Breast epithelium (tissue), 4 donors: ENCODE measurements at regions not wholly inside any gene's neighbourhood (a gene's known extent, or its start where the extent isn't known, plus 50 kb on each side); places are given as distances from the start of the nearest gene placed in this dataset.

Experiments used
- DNase-seq, 2 donors: peaks; one replicate each; pipeline ENCODE4 v3.0.0-alpha.2; 2019; ENCODE audit warnings: low spot score in 2 of 2
- H3K27ac ChIP-seq, 2 donors: fragments of 200-600 bp; sonication (generic) in 1 of 2; one replicate each; pipeline ENCODE4 v1.5.1; 2016 to 2019; ENCODE audit warnings: mild to moderate bottlenecking in 1 of 2
- H3K27me3 ChIP-seq, 2 donors: fragments of 200-600 bp; sonication (generic) in 1 of 2; one replicate each; pipeline versions ENCODE4 v1.5.1 to v1.6.0; 2017 to 2019; ENCODE audit warnings: control low read depth in 1 of 2, mild to moderate bottlenecking in 1 of 2
- H3K36me3 ChIP-seq: fragments of 200-600 bp; one replicate; pipeline ENCODE4 v1.5.1; 2019
- H3K4me1 ChIP-seq, 2 donors: fragments of 200-600 bp; sonication (generic); one replicate each; pipeline ENCODE4 v1.5.1; 2016 to 2019; ENCODE audit warnings: control low read depth in 1 of 2
- H3K4me3 ChIP-seq, 3 donors: fragments of 200-600 bp; sonication (generic); 1 replicate in 2 of 3; 2 replicates in 1 of 3; pipeline ENCODE4 v1.5.1; 2016 to 2019; ENCODE audit warnings: mild to moderate bottlenecking in 3 of 3, moderate library complexity in 2 of 3
- H3K9me3 ChIP-seq, 2 donors: fragments of 200-600 bp; sonication (generic) in 1 of 2; one replicate each; pipeline ENCODE4 v1.5.1; 2016 to 2019; ENCODE audit warnings: control low read depth in 1 of 2
- POLR2A ChIP-seq: fragments of 450-650 bp; IDR thresholded peaks from one replicate; pipeline ENCODE4 v1.6.1; 2016; ENCODE audit warnings: antibody characterized with exemption, mild to moderate bottlenecking, moderate library complexity
- POLR2AphosphoS5 ChIP-seq, 3 donors: sonication (generic); formaldehyde crosslinking; IDR thresholded peaks; one replicate each; pipeline ENCODE4 v1.6.1; 2017; ENCODE audit warnings: antibody characterized with exemption in 3 of 3
- intact Hi-C: fragments of 100-400 bp; cut with DNase I; formaldehyde crosslinking; loops from one replicate; pipeline ENCODE4 v1.15.1; 2023; ENCODE audit warnings: low total_unique reads
- TF ChIP-seq, protein P1 (sequence below), 3 donors: fragments of 450-650 bp; IDR thresholded peaks; one replicate each; pipeline ENCODE4 v1.5.1; 2016 to 2017; ENCODE audit warnings: antibody characterized with exemption in 3 of 3, mild to moderate bottlenecking in 3 of 3, moderate library complexity in 3 of 3

DNA sequence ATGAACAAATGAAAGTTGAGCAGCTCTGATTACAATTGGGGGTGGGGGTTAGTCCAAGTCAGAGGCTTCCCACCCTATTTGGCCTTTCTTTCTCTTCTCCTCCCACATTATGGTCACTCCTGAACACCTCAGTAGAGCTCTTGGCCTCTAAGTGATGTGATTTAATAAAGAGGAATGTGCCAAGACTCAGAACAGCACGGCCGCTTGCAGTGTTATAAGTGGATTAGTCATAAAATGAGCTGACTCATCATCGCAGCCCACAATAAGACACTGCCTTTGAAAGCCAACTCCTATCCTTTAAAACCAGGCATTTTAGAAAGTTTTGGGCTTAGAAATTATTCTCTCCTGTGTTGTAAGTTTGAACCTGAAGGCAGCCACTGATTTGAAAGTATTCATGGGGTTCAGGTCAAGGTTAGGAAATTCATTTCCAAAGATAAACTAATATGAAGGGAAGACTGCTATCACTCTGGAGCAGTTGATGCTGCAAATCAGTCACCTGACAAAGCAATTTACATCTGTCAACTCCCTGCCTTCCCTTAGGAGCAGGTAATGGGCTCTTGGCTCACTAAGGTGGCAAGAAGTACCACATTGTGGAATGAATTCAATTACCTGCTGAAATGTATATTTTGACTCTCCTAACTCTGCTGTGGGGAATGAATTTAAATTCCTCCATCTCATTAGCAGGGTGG, 283.6 kb upstream of the NMUR2 start:
- no peaks in the 10 kb centered on the region for H3K27me3 ChIP-seq
- no peaks in the 10 kb centered on the region for H3K36me3 ChIP-seq
- no peak overlapping the region for H3K4me3 ChIP-seq
- DNase-seq = peak in 1 of 2 donors; percentile 27
- H3K27ac ChIP-seq = no peak overlapping the region
- intact Hi-C loops = no loop called here
- no peaks in the 10 kb centered on the region for H3K9me3 ChIP-seq
- TF ChIP-seq, protein P1, sequence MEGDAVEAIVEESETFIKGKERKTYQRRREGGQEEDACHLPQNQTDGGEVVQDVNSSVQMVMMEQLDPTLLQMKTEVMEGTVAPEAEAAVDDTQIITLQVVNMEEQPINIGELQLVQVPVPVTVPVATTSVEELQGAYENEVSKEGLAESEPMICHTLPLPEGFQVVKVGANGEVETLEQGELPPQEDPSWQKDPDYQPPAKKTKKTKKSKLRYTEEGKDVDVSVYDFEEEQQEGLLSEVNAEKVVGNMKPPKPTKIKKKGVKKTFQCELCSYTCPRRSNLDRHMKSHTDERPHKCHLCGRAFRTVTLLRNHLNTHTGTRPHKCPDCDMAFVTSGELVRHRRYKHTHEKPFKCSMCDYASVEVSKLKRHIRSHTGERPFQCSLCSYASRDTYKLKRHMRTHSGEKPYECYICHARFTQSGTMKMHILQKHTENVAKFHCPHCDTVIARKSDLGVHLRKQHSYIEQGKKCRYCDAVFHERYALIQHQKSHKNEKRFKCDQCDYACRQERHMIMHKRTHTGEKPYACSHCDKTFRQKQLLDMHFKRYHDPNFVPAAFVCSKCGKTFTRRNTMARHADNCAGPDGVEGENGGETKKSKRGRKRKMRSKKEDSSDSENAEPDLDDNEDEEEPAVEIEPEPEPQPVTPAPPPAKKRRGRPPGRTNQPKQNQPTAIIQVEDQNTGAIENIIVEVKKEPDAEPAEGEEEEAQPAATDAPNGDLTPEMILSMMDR (IDR thresholded peaks at IDR 0.05) = no peak
- TF ChIP-seq POLR2AphosphoS5 (IDR thresholded peaks at IDR 0.05) (no peak), POLR2A (no peak)
- no peaks in the 10 kb centered on the region for H3K4me1 ChIP-seq

DNA sequence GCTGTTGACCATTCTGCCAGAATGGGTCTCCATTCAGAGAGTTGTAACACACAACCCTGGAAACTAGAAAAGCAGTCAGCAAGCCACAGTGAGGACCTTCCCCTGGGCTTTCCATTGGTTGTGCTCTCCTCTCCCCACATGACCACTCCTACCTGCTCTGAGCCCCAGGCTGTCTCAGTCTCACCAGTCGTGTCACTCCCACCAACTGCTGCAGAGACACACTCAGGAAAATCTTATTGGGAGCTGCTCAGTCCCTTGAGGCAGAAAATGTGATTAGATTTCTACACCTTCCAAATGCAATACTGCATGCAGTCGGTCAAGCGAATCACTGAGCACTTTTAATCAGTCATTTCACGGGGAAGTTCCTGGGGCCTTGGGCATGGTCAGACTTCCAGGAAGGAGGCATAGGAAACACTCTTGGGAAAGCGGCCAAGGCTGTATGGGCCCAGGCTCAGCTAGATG, 284.2 kb upstream of the NMUR2 start:
- TF ChIP-seq, protein P1 (IDR thresholded peaks at IDR 0.05) = no peak
- TF ChIP-seq POLR2AphosphoS5 (IDR thresholded peaks at IDR 0.05) (no peak), POLR2A (no peak)
- H3K36me3 ChIP-seq = no peaks in the 10 kb centered on the region
- intact Hi-C loops = no loop called here
- no peaks in the 10 kb centered on the region for H3K27me3 ChIP-seq
- H3K9me3 ChIP-seq = no peaks in the 10 kb centered on the region
- H3K27ac ChIP-seq = no peak overlapping the region
- no peaks in the 10 kb centered on the region for H3K4me1 ChIP-seq
- no peak for DNase-seq
- H3K4me3 ChIP-seq = no peak overlapping the region

DNA sequence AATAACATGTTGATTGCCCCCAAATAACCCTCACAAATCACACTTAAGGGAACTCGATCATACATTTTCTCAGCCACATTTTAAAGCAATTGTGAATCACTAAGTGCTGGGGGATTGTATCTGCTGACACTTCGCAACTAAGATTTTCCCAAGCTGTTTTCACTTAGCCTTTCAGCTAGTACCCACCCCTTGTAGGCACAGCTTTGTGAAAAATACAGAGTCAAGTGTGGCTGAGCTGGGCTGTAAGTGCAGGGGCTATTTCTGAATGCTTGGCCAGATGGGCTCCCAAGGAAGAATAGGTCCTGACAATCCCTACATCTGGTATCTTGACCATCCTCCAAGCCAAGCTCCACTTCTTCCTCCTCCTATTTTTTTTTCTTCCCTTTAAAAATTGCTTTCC, 289.2 kb upstream of the NMUR2 start:
- Histone ChIP-seq H3K36me3 (no peaks in the 10 kb centered on the region), H3K4me3 (no peak overlapping the region), H3K27me3 (no peaks in the 10 kb centered on the region), H3K27ac (no peak overlapping the region), H3K4me1 (no peaks in the 10 kb centered on the region), H3K9me3 (peaks cover 0 to 9% of the 10 kb centered on the region in 2 donors)
- DNase-seq = no peak
- TF ChIP-seq, protein P1 (IDR thresholded peaks at IDR 0.05) = no peak
- no peak for TF ChIP-seq POLR2A
- no peak for TF ChIP-seq POLR2AphosphoS5 (IDR thresholded peaks at IDR 0.05)
- intact Hi-C loops = no loop called here

DNA sequence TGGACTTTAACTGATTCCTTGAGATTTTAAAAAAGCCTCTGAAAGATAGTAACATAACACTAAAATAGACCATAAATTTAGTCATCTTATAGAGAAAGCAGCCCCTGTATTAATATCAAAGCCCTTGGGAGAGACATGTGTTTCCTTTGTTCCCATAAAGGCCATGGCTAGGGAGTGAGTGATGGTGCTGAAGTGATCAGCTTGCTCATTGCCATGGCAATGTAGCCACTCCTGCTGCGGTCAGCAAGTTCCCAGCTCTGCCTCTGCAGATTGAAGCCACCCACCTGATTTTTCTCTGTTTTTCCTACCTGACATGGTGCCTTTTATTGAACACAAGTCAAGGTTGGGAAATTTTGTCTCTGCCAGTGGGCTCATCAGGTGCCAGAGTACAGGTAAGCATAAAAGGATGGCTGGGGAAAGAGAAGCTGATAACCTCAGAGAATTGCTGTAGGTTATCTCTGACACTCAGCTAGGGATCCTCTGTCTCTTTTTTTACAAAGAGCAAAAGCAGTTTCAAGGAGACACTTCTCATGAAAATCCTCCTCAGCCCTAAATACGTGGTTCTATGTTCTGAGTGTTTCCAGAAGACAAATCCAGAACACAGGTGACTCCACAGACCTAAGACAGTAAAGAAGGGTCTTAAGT, 296.3 kb upstream of the NMUR2 start:
- intact Hi-C loops = no loop called here
- no peaks in the 10 kb centered on the region for H3K36me3 ChIP-seq

DNA sequence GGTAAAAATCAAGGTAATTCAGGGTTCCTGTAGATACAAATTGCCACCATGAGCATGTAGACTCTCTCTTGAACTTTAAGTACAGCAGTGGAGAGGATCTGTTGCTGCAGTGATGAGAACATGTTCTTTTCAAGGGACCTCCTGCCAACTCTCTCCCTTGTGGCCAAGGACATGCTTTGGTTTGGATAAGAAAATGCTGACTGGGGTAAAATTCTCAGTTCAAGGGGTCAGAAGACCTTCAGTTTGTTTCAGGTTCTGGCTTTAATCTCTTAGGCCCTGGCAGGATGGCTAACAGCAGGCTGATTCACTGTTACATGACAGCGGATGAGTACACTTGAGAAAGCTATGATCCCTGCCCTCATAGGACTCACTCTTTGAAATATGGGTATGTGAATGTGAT, 299.2 kb upstream of the NMUR2 start:
- Histone ChIP-seq H3K9me3 (peaks cover 0 to 11% of the 10 kb centered on the region in 2 donors), H3K36me3 (no peaks in the 10 kb centered on the region), H3K27me3 (no peaks in the 10 kb centered on the region), H3K27ac (no peak overlapping the region), H3K4me3 (no peak overlapping the region), H3K4me1 (no peaks in the 10 kb centered on the region)
- no peak for DNase-seq
- intact Hi-C loops = no loop called here
- TF ChIP-seq POLR2AphosphoS5 (IDR thresholded peaks at IDR 0.05) (no peak), POLR2A (no peak)
- TF ChIP-seq, protein P1 (IDR thresholded peaks at IDR 0.05) = no peak

More for the DNA sequence above, 296.3 kb upstream of the NMUR2 start:
- Histone ChIP-seq H3K27me3 (no peaks in the 10 kb centered on the region), H3K4me3 (no peak overlapping the region), H3K27ac (no peak overlapping the region), H3K4me1 (no peaks in the 10 kb centered on the region), H3K9me3 (peaks cover 0 to 14% of the 10 kb centered on the region in 2 donors)
- no peak for DNase-seq
- no peak for TF ChIP-seq POLR2AphosphoS5 (IDR thresholded peaks at IDR 0.05)
- no peak for TF ChIP-seq POLR2A
- TF ChIP-seq, protein P1 (IDR thresholded peaks at IDR 0.05) = no peak
